GM21619 (cell line): ENCODE measurements at regions not wholly inside any gene's neighbourhood (a gene's known extent, or its start where the extent isn't known, plus 50 kb on each side); places are given as distances from the start of the nearest gene placed in this dataset.
A peak's percentile ranks its signal among the peaks of the same experiment; 100 is the strongest.
"Not testable (repeated sequence)": the region's sequence is repeated elsewhere in the genome, so short reads cannot be mapped to it uniquely, and the experiment has no call there.

Experiments used
- ATAC-seq: cut with Tn5 transposase; IDR thresholded peaks from one replicate; pipeline ENCODE4 v1.9.1; 2021; ENCODE audit not compliant: unreplicated experiment

DNA sequence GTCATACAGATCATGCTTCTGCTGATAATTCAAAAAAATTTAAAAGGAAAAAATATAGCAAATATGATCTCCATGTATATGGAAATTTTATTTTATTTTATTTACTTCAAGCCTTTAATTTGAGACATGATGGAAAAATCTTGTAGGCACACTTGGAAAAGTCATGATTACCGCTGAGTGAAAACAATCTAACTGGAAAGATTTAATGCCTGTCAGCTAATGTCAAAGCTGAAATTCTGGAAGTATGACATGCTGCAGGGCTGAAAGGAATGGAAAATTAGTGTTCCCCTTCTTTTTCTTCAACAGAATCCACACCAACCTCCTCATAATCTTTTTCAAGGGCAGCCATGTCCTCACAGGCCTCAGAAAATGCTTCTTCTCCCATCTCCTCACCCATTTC lies 58.2 kb downstream of the RPRM start:
- ATAC-seq: no peak

DNA sequence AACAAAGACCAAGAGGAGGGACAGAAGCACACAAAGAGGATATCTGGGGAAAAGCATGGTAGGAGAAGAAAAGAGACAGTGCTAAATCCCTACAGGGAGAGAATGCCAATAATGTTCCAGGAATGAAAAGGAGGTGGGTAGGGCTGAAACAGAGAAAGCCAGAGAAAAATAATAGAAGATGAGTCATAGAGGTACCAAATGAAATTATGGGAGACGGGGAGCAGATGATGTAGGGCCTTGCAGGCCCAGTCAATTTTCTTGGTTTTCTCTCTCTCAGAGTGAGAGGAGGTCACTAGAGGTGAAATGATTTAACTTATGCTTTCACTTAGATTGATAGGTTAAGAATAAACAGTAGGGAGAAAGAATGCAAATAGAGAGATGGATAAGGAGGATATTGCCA lies 61.5 kb downstream of the RPRM start:
- ATAC-seq: no peak

GRCh38 chr2:153416071-153416470 lies 62.5 kb downstream of the RPRM start:
- ATAC-seq: no peak

DNA sequence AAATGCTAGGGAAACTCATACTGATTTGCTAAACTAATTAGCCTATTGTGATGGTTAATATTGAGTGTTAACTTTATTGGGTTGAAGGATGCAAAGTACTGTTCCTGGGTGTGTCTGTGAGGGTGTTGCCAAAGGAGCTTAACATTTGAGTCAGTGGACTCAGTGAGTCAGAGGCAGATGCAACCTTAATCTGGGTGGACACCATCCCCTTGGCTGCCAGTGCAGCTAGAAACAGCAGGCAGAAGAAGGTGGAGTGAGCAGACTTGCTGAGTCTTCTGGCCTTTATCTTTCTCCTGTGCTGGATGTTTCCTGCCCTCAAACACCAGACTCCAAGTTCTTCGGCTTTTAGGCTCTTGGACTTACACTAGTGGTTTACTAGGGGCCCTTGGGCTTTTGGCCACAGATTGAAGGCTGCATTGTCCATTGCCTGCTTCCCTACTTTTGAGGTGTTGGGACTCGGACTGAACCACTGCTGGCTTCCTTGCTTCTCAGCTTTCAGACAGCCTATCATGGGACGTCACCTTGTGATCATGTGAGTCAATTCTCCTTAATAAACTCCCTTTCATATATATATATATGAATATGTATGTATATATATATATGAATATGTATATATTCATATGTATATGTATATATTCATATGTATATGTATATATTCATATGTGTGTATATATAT lies 69.7 kb downstream of the RPRM start:
- ATAC-seq: no peak

DNA sequence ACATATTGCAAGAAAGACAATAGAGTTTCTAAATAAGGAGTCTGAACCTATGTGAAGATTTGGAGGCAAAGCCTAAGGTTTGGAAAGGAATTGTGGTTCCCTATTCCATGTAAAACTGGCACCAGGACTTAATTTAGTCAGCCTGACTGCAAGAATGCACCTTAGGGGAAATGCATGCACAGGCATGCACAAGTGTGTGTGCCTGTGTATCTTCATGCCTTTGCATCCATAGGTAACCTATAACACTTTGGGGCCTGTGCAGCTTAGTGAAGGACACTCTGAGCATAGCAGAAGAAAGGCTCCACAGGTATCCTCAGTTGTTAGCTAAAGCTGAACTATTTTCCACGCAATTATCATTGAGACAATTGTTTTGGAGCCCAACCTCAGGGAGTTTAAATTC lies 73.4 kb downstream of the RPRM start:
- no peak for ATAC-seq

DNA sequence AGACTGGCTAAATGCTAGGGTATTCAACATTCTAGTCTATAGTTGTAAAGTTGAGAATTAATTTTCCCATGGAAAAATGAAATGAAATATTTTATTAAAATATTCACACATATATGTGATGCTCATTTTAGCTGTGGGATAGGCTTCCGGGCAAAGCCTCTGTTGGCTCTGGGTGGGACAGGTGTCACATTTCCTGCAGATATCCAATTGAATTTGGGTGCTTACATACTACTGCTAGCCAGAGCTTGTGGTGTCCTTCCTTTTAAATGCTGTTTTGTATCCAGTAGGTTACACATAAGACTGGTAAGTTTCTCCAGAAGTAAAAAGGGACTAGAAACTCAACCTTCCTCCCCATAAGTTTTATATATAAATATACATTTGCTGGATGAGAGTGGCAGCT lies 73.8 kb downstream of the RPRM start:
- ATAC-seq: no peak

DNA sequence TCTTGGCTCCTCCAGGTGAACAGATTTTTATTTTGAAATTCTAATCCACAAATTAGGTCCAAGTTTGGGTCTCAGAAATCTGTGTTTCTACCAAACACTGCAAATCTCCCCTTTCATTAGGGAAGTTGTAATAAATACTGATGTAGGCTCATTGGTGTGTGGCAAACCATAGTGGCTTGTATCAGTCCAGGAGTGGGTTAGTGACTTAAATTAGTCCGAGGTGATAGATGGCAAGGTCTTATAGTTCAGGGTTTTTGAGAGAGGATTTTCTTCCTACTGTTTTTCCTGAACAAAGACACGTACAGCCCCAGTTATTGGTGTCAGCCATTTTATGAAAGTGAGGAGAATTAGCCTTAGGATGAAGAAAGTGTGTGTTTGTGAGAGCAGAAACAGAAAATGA lies 74.6 kb downstream of the RPRM start:
- ATAC-seq: no peak

GRCh38 chr2:153403352-153403751 lies 75.2 kb downstream of the RPRM start:
- ATAC-seq: not testable (repeated sequence)

GRCh38 chr2:153394686-153395085 lies 83.9 kb downstream of the RPRM start:
- ATAC-seq: no peak

GRCh38 chr2:153394247-153394646 lies 84.3 kb downstream of the RPRM start:
- ATAC-seq: no peak

- ATAC-seq: no peak
Measured at GRCh38 chr2:153393518-153393917, 85.0 kb downstream of the RPRM start.

- ATAC-seq: no peak
Measured at GRCh38 chr2:153391131-153391530, 87.4 kb downstream of the RPRM start.

DNA sequence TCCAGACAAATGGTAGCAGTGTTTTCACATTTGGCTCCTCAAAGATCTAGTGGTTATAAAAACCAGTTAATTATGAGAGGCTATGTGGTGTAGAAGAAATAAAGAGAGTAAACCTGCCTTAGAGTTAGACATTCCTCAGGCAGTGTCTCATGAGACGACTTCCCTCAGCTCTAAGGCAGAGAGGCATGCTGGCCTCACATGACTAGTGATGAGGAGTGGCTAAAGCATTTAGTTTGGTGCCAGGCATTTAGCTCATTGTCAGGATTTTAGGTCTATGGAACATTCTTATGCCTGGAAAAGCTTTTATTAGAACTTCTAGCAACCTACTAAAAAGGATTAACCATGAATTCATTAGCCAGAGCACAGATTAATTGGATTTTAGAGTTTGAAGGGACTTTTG lies 90.3 kb downstream of the RPRM start:
- ATAC-seq: no peak

DNA sequence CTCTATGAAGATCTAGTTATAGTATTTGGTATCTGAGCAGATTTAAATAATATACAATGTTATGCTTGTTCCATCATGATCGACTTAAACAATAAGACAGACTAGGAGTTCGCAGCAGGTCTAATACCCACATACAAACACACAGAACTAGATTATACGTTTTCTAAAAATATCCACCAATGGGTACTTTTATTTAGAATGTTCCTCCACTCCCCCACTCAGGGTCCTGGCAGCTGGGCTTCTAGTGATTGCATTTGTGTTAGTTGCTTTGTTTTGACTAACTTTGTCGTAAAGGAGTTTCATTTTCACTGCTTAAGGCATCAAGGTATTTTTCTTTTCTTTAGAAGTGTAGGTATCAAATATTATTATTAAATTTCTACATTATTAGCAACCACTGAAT lies 91.4 kb downstream of the RPRM start:
- no peak for ATAC-seq

DNA sequence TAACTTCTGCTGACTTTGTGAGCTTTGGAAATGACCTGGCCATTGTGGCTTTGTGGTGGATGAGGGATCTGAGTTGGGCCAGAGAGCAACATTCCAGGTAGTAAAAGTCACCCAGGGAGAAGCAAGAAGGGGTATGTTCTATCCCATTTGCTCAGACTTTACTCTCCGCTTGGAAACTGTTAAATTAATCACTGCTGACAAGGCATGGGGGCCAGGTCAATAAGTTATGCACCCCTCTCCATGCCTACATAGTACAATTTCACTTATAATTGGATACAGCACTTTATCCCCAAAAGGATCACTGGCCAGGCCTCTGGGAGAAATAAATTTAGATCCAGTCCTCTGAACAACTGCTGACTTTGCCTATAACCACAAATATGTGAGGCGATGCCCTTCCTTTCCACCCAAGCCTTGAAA lies 92.1 kb downstream of the RPRM start:
- no peak for ATAC-seq

DNA sequence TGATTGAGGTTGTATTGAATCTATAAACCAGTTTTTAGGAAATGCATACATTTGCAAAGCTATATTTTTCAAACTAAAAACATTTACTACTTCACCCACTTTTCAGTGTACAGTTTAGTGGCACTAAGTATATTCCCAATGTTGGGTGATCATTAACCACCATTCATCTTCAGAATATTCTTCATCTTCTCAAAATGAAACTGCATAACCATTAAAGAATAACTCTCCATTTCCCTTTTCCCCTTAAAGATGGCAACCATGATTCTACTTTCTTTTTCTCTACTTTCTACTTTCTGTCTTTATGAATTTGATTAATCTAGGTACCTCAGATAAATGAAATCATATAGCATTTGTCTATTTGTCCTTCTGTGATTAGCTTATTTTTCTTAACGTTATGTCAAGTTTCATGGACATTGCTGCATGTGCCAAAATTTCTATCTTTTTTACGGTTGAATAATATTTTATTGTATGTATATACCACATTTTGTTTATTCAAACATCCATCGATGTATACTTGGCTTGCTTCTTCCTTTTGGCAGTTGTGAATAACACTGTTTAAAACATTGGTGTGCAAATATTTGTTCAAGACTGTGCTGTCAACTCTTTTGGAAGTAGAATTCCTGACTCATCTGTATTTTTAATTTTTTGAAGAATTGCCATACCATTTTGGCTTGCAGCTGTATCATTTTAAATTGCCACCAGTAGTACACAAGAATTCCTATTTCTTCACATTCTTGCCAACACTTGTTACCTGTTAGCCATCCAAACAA lies 104.9 kb downstream of the RPRM start:
- peak; percentile 56 for ATAC-seq

DNA sequence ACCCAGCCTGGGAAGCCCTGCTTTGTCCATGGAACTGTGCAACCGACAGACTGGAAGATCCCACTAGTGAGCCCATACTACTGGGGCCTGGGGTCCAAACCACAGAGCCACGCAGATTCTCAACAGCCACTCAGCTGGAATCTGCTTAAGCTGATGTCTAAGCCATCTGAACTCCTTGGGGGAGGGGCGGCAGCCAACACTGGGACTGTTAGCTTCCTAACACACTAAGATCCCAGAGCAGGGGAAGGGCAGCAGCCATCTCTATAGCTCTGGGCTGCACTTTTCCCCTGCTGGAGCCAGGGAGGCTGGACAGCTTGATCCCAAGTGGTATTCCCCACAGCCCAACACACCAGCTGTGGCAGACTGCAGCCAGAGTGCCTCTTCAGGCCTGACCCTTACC lies 118.3 kb downstream of the RPRM start:
- no peak for ATAC-seq

- no peak for ATAC-seq
Measured at GRCh38 chr2:153354377-153354776, 124.2 kb downstream of the RPRM start.

GRCh38 chr2:153349603-153350002 lies 129.0 kb downstream of the RPRM start:
- ATAC-seq: no peak

DNA sequence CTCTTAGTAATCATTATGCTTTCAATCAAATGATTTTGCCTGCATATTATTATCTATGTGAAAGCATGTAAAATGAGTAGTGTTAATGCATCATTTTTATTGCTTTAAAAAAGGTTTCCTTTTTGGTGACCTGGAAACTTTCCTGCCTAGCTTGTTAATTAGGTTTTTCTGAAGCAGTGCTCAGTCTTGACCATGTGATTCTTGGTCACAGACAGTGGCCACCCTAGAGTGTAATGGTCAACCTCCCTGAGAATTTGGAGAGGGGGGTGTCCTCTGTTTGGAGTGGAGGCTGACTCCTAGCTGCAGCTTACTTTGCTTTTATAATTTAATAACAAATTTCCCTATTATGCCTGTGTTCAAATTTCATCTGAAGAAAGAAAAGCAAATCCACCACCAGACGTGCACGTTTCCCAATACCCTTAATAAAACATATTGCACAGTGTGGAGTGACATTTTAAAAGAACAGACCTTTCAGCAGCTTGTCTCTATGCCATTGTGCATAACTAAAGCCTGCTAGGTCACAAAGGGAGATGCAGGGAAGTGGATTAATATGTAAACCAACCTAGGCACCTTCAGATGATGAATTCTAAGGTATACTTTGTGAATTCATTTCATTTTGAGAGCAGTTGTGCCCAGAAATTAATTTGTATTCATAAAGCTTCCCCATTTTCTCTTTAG lies 130.6 kb downstream of the RPRM start:
- no peak for ATAC-seq

DNA sequence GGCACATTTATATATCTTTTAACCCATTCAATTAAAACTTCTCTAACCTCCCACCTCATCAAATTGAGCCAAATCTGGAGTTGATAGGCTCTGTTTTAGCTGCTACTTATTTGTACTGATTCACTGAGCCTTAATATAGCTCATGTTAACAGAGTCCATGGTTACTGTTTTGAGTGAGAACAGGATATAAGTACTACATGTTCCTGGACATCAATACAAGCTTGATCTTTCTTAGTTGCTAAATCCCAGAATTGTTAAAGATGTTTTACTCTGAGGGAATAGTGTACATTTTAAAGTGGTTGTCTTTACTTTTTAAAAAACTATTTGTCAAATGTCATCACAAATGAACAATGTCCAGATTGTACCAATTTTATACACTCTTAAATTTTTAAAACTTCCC lies 157.7 kb downstream of the RPRM start:
- no peak for ATAC-seq

DNA sequence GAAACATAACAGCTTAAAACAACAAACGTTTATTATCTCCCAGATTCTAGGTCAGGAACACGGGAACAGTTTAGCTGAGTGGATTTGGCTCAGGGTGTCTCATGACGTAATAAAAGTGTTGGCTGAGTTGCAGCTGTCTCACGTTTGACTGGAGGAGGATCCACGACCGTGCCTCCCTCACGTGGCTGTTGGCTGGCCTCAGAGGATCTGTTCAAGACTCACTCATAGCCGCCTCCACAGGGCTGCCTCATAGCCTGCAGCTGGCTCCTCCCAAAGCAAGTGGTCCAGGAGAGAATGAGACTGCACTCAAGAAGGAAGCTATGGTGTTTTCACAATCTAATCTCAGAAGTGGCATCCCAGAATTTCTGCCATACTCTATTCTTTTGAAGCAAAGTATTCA lies 167.1 kb downstream of the RPRM start:
- no peak for ATAC-seq
